GM12873 (cell line): ENCODE measurements at regions not wholly inside any gene's neighbourhood (a gene's known extent, or its start where the extent isn't known, plus 50 kb on each side); places are given as distances from the start of the nearest gene placed in this dataset.

Source experiments
- CTCF ChIP-seq: IDR thresholded peaks from 2 replicates; pipeline ENCODE4 v1.5.1; 2012; ENCODE audit warnings: low read depth, mild to moderate bottlenecking, moderate library complexity, low read length, control low read depth; ENCODE audit not compliant: insufficient read depth; ENCODE audit errors: missing control alignments

DNA sequence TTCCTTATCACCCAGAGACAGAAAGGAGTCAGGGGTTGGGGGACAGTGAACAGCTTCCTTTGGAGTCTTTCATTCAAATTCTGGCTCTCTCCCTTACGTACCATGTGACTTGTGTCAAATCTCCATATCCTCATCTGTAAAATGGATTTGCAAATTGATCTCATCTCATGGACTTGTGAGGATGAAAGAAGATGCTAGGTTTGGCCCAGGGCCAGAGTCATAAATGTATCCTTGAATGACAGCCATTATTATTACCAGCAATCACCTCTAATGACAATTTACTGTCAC, 67.8 kb upstream of the POLG start:
- TF ChIP-seq CTCF: no peak

- no peak for TF ChIP-seq CTCF
These were observed 67.2 kb upstream of the POLG start for GRCh38 chr15:89401631-89402517.

GRCh38 chr15:89400782-89401545, 66.3 kb upstream of the POLG start:
- no peak for TF ChIP-seq CTCF

DNA sequence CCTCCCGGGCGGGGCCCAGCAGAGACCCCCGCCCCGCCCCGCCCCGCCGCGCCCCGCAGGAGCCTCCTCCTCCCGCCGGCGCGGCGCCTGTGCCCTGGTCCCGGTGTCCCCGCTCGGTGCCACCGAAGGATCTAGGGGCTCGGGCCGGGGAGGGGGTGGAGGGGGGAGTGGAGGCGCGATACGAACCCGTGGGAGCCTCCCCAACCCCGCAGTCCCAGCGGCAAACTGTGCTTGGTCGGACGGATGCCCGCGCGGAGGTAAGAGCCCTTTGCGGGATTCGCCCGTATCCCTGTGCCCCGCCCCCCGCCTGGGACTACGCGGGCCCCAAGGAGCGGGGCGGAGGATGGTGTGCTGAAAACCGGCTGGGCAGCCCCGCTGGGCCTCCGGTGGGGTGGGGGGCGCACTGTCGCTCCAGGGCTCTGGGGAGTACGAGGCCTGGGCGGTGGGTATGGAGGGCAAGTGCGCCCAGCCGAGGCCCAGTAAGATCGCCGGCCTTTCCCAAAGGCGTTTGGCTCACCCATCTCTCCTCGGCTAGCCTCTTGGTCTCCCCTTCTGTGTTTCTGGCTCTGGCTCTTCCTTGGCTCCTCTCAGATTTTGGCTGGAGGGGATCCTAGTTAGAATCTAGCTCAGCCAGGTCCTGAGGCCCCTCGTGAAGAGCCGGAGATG, 65.6 kb upstream of the POLG start:
- TF ChIP-seq CTCF: no peak

GRCh38 chr15:89399238-89400115, 64.9 kb upstream of the POLG start:
- peak; percentile 63 for TF ChIP-seq CTCF

- TF ChIP-seq CTCF: no peak
These were observed 64.2 kb upstream of the POLG start for GRCh38 chr15:89398896-89399237.

GRCh38 chr15:89397653-89398023, 63.0 kb upstream of the POLG start:
- TF ChIP-seq CTCF: no peak
